HG02884 (cell line): ENCODE measurements at regions not wholly inside any gene's neighbourhood (a gene's known extent, or its start where the extent isn't known, plus 50 kb on each side); places are given as distances from the start of the nearest gene placed in this dataset.

Experiments used
- ATAC-seq: cut with Tn5 transposase; IDR thresholded peaks from one replicate; pipeline ENCODE4 v1.9.1; 2021; ENCODE audit warnings: mild to moderate bottlenecking, moderate library complexity; ENCODE audit not compliant: unreplicated experiment

DNA sequence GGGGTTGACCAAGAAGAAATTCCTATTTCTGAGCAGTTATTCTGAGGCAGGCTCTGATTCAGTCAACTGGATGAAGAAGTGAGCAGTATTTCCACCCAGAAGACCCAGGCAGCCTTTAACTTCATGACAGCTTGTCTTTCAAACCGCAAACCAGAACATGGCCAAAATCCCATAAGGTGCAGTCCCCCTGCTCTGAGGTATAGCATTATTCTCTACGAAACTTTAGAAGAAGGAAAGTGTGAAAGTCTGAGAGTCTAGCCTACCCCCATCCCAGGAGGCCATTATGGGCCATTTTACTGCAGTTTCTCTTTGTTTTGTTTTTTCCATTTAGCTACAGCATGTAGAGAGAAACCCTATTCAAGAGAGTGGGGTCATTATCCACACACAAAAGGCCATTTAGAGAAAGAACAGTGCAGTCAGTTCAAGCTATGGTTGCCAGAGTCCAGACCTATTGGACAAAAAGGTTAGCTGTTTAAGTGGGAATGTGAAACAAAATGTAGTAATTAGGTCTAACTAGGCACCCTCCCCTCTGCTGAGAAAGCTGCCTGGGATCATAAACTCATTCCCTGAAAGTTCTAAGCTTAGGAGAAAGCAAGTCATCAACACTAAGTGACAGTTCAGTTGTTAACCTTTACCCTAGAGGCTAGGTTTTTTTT is 52.1 kb upstream of the RASGEF1B start:
- ATAC-seq, result no peak

DNA sequence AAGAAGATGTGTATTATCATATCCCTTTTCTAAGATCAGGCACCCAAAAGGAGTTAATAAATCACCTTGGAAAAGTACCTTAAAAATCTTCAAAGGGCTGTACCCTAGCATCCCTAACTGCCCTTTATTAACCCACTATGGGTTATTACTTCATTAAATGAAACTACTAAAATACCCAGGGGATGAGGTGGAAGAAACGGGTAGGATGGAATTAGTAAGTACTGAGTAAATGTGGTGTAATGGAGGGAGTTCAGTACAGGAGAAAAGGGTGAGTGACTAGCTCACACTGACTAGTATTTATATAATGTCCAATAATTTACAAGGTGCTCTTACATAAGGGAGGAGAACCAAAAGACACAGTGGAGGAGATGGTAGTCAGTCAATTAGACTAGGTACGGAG is 51.0 kb upstream of the RASGEF1B start:
- ATAC-seq, result no peak

DNA sequence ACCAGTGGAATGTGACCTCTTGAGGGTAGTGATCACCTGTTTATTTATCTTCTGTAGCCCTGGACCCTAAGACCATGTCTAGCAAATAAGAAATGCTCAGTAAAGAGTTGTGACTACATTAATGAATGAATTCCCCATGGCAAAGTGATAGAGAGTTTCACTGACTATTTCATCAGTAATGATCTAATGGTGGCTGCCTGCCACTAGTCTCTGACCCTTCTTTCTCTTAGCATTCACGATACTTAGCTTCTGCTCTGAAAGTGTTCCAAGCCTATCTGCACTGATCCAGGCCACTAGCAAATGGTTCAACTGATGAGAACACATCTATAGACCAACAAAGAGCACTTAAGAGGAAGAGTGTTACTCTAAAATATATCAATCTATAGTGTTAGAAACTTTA is 50.0 kb upstream of the RASGEF1B start:
- ATAC-seq, result no peak
